ENCODE measurements at regions not wholly inside any gene's neighbourhood (a gene's known extent, or its start where the extent isn't known, plus 50 kb on each side); places are given as distances from the start of the nearest gene placed in this dataset.
"Not testable (repeated sequence)": the region's sequence is repeated elsewhere in the genome, so short reads cannot be mapped to it uniquely, and the experiment has no call there.

- DNase-seq = not testable (repeated sequence)
Measured at GRCh38 chr17:30711626-30712507, 112.6 kb downstream of the CRLF3 start.

GRCh38 chr17:30711176-30711575 is 113.3 kb downstream of the CRLF3 start:
- not testable (repeated sequence) for DNase-seq

GRCh38 chr17:30710276-30711088 is 114.0 kb downstream of the CRLF3 start:
- not testable (repeated sequence) for DNase-seq

- not testable (repeated sequence) for DNase-seq
Measured at GRCh38 chr17:30709561-30710275, 114.8 kb downstream of the CRLF3 start.

- DNase-seq = not testable (repeated sequence)
Measured at GRCh38 chr17:30709096-30709495, 115.4 kb downstream of the CRLF3 start.

- DNase-seq = peak; percentile 39 to 71
Measured at GRCh38 chr17:30708241-30709078, 116.0 kb downstream of the CRLF3 start.

- DNase-seq = peak in 1 of 2 donors; percentile 50
Measured at GRCh38 chr17:30707724-30708240, 116.7 kb downstream of the CRLF3 start.

- DNase-seq = peak in 1 of 2 donors; percentile 67
Measured at GRCh38 chr17:30706461-30707335, 117.8 kb downstream of the CRLF3 start.

- not testable (repeated sequence) for DNase-seq
Measured at GRCh38 chr17:30706004-30706403, 118.5 kb downstream of the CRLF3 start.

- DNase-seq = peak in 1 of 2 donors; percentile 25
Measured at GRCh38 chr17:30701498-30701989, 122.9 kb downstream of the CRLF3 start.

GRCh38 chr17:30700833-30701232 is 123.7 kb downstream of the CRLF3 start:
- DNase-seq = not testable (repeated sequence)

- peak in 1 of 2 donors; percentile 48 for DNase-seq
Measured at GRCh38 chr17:30697619-30698460, 126.7 kb downstream of the CRLF3 start.

GRCh38 chr17:30696234-30696633 is 128.3 kb downstream of the CRLF3 start:
- DNase-seq = no peak

GRCh38 chr17:30695265-30695811 is 129.2 kb downstream of the CRLF3 start:
- not testable (repeated sequence) for DNase-seq

- DNase-seq = peak in 1 of 2 donors; percentile 42
Measured at GRCh38 chr17:30693772-30694171, 130.7 kb downstream of the CRLF3 start.

- not testable (repeated sequence) for DNase-seq
Measured at GRCh38 chr17:30689266-30690000, 135.1 kb downstream of the CRLF3 start.

- DNase-seq = not testable (repeated sequence)
Measured at GRCh38 chr17:30686538-30687479, 137.7 kb downstream of the CRLF3 start.
